GM21447 (cell line): ENCODE measurements at regions not wholly inside any gene's neighbourhood (a gene's known extent, or its start where the extent isn't known, plus 50 kb on each side); places are given as distances from the start of the nearest gene placed in this dataset.

ENCODE experiments used
- ATAC-seq: cut with Tn5 transposase; IDR thresholded peaks from one replicate; pipeline ENCODE4 v1.9.1; 2021; ENCODE audit not compliant: unreplicated experiment

GRCh38 chr11:116698080-116698479 is 74.7 kb downstream of the BUD13 start:
- no peak for ATAC-seq

GRCh38 chr11:116697639-116698038 is 75.1 kb downstream of the BUD13 start:
- ATAC-seq, result no peak

GRCh38 chr11:116697011-116697410 is 75.8 kb downstream of the BUD13 start:
- no peak for ATAC-seq

GRCh38 chr11:116696381-116696941 is 76.3 kb downstream of the BUD13 start:
- no peak for ATAC-seq

- no peak for ATAC-seq
These were observed 77.0 kb downstream of the BUD13 start for GRCh38 chr11:116695657-116696254.

GRCh38 chr11:116694815-116695590 is 77.8 kb downstream of the BUD13 start:
- no peak for ATAC-seq

- ATAC-seq, result no peak
These were observed 78.5 kb downstream of the BUD13 start for GRCh38 chr11:116694349-116694725.

GRCh38 chr11:116693593-116694348 is 79.0 kb downstream of the BUD13 start:
- ATAC-seq, result no peak

GRCh38 chr11:116693102-116693570 is 79.7 kb downstream of the BUD13 start:
- no peak for ATAC-seq

- ATAC-seq, result no peak
These were observed 80.3 kb downstream of the BUD13 start for GRCh38 chr11:116692318-116693101.

- peak; percentile 58 for ATAC-seq
These were observed 81.0 kb downstream of the BUD13 start for GRCh38 chr11:116691771-116692177.

- no peak for ATAC-seq
These were observed 82.2 kb downstream of the BUD13 start for GRCh38 chr11:116690611-116691010.

GRCh38 chr11:116689413-116690127 is 83.2 kb downstream of the BUD13 start:
- ATAC-seq, result no peak

GRCh38 chr11:116688202-116688540 is 84.6 kb downstream of the BUD13 start:
- no peak for ATAC-seq

- ATAC-seq, result no peak
These were observed 85.2 kb downstream of the BUD13 start for GRCh38 chr11:116687458-116688201.

- no peak for ATAC-seq
These were observed 85.9 kb downstream of the BUD13 start for GRCh38 chr11:116686866-116687265.

GRCh38 chr11:116683982-116684381 is 88.8 kb downstream of the BUD13 start:
- ATAC-seq, result no peak

GRCh38 chr11:116680349-116681125 is 92.2 kb downstream of the BUD13 start:
- no peak for ATAC-seq

- no peak for ATAC-seq
These were observed 93.9 kb downstream of the BUD13 start for GRCh38 chr11:116678887-116679286.
